H9 (cell line): ENCODE measurements at regions not wholly inside any gene's neighbourhood (a gene's known extent, or its start where the extent isn't known, plus 50 kb on each side); places are given as distances from the start of the nearest gene placed in this dataset.

Experiments used
- DNase-seq: peaks from one replicate; pipeline ENCODE4 v3.0.0-alpha.2; 2017
- H2AFZ ChIP-seq: one replicate; pipeline ENCODE4 v1.6.1; 2013; ENCODE audit warnings: mild to moderate bottlenecking, low read length, control low read depth, moderate library complexity
- H2AK5ac ChIP-seq: 2 replicates; pipeline ENCODE4 v1.6.1; 2013; ENCODE audit warnings: low read length, control low read depth, mixed read lengths; ENCODE audit not compliant: insufficient read length
- H2BK120ac ChIP-seq: one replicate; pipeline ENCODE4 v1.6.1; 2013; ENCODE audit warnings: low read depth, mild to moderate bottlenecking, low read length, control low read depth, inconsistent platforms; ENCODE audit not compliant: poor library complexity, severe bottlenecking
- H2BK12ac ChIP-seq: 2 replicates; pipeline ENCODE4 v1.6.1; 2013; ENCODE audit warnings: low read length, control low read depth, mixed read lengths, low read depth; ENCODE audit not compliant: insufficient read length
- H2BK15ac ChIP-seq: 2 replicates; pipeline ENCODE4 v1.6.1; 2013; ENCODE audit warnings: low read depth, low read length, control low read depth
- H2BK20ac ChIP-seq: one replicate; pipeline ENCODE4 v1.6.1; 2013; ENCODE audit warnings: low read depth, mild to moderate bottlenecking, low read length, control low read depth, inconsistent platforms; ENCODE audit not compliant: poor library complexity, severe bottlenecking
- H2BK5ac ChIP-seq: 2 replicates; pipeline ENCODE4 v1.6.1; 2013; ENCODE audit warnings: low read length, control low read depth, mixed read lengths; ENCODE audit not compliant: insufficient read length
- H3K14ac ChIP-seq: 2 replicates; pipeline ENCODE4 v1.6.1; 2013; ENCODE audit warnings: low read length, control low read depth; ENCODE audit not compliant: insufficient read depth
- H3K18ac ChIP-seq: 2 replicates; pipeline ENCODE4 v1.6.1; 2013; ENCODE audit warnings: low read depth, mild to moderate bottlenecking, mixed read lengths, low read length, control low read depth; ENCODE audit not compliant: insufficient read length
- H3K23ac ChIP-seq: 2 replicates; pipeline ENCODE4 v1.6.1; 2013; ENCODE audit warnings: low read length, control low read depth, mixed read lengths, low read depth; ENCODE audit not compliant: insufficient read length
- H3K23me2 ChIP-seq: 2 replicates; pipeline ENCODE4 v1.6.1; 2013; ENCODE audit warnings: low read depth, mild to moderate bottlenecking, mixed read lengths, low read length, control low read depth; ENCODE audit not compliant: insufficient read length, poor library complexity, severe bottlenecking
- H3K27ac ChIP-seq: 2 replicates; pipeline ENCODE4 v1.5.1; 2013; ENCODE audit warnings: low read length, control low read depth, mixed read lengths, low read depth; ENCODE audit not compliant: insufficient read length
- H3K27me3 ChIP-seq: 2 replicates; pipeline ENCODE4 v1.6.1; 2013; ENCODE audit warnings: low read length, control low read depth, inconsistent platforms; ENCODE audit not compliant: insufficient read depth
- H3K4ac ChIP-seq: 2 replicates; pipeline ENCODE4 v1.6.1; 2013; ENCODE audit warnings: low read depth, mild to moderate bottlenecking, control low read depth, inconsistent platforms, low read length, moderate library complexity
- H3K4me1 ChIP-seq: 2 replicates; pipeline ENCODE4 v1.6.1; 2013; ENCODE audit warnings: low read length, control low read depth, inconsistent platforms; ENCODE audit not compliant: insufficient read depth
- H3K4me2 ChIP-seq: 2 replicates; pipeline ENCODE4 v1.6.1; 2013; ENCODE audit warnings: low read length, control low read depth, mixed read lengths; ENCODE audit not compliant: insufficient read length, insufficient read depth
- H3K56ac ChIP-seq: 2 replicates; pipeline ENCODE4 v1.6.1; 2013; ENCODE audit warnings: low read depth, mild to moderate bottlenecking, mixed read lengths, low read length, control low read depth; ENCODE audit not compliant: insufficient read length
- H3K79me1 ChIP-seq: 2 replicates; pipeline ENCODE4 v1.6.1; 2013; ENCODE audit warnings: low read depth, mild to moderate bottlenecking, moderate library complexity, low read length, control low read depth, inconsistent platforms; ENCODE audit not compliant: insufficient read depth, poor library complexity, severe bottlenecking
- H3K79me2 ChIP-seq: 2 replicates; pipeline ENCODE4 v1.6.1; 2013; ENCODE audit warnings: low read length, control low read depth, inconsistent platforms; ENCODE audit not compliant: insufficient read depth
- H3K9ac ChIP-seq: 2 replicates; pipeline ENCODE4 v1.6.1; 2013; ENCODE audit warnings: low read length, control low read depth, mixed read lengths; ENCODE audit not compliant: insufficient read length; ENCODE audit errors: extremely low read depth
- H3K9me3 ChIP-seq: one replicate; pipeline ENCODE4 v1.6.1; 2013; ENCODE audit warnings: low read depth, low read length, inconsistent platforms; ENCODE audit not compliant: control insufficient read depth
- H3T11ph ChIP-seq: one replicate; pipeline ENCODE4 v1.6.1; 2013; ENCODE audit warnings: mild to moderate bottlenecking, low read length, control low read depth, inconsistent platforms
- H4K20me1 ChIP-seq: one replicate; pipeline ENCODE4 v1.6.1; 2013; ENCODE audit not compliant: control insufficient read depth, insufficient read length, insufficient read depth
- H4K5ac ChIP-seq: 2 replicates; pipeline ENCODE4 v1.6.1; 2013; ENCODE audit warnings: low read depth, mild to moderate bottlenecking, mixed read lengths, low read length, control low read depth; ENCODE audit not compliant: insufficient read length
- H4K8ac ChIP-seq: replicated peaks from 2 replicates; pipeline ENCODE4 v1.6.1; 2013; ENCODE audit warnings: low read length, control low read depth, mixed read lengths, low read depth; ENCODE audit not compliant: insufficient read length
- H4K91ac ChIP-seq: 2 replicates; pipeline ENCODE4 v1.6.1; 2013; ENCODE audit warnings: low read depth, mild to moderate bottlenecking, moderate library complexity, mixed read lengths, low read length, control low read depth; ENCODE audit not compliant: insufficient read length
- H3K27ac Mint-ChIP-seq, 3 experiments: 2 replicates in 2 of 3; 3 replicates in 1 of 3; pipeline ENCODE4 v1.8.0; 2020 to 2021; ENCODE audit warnings: mixed read lengths in 3 of 3, mild to moderate bottlenecking in 1 of 3, moderate library complexity in 1 of 3
- H3K27me3 Mint-ChIP-seq: 2 replicates; pipeline ENCODE4 v1.8.0; 2021; ENCODE audit warnings: low read depth, mild to moderate bottlenecking, moderate library complexity, mixed read lengths
- H3K36me3 Mint-ChIP-seq, 3 experiments: 2 replicates in 2 of 3; 3 replicates in 1 of 3; pipeline ENCODE4 v1.8.0; 2020 to 2021; ENCODE audit warnings: low read depth in 3 of 3, mixed read lengths in 3 of 3; ENCODE audit not compliant: insufficient read depth in 1 of 3
- H3K4me1 Mint-ChIP-seq, 2 experiments: 2 replicates each; pipeline ENCODE4 v1.8.0; 2020; ENCODE audit warnings: mixed read lengths in 2 of 2
- H3K4me3 Mint-ChIP-seq, 2 experiments: 2 replicates in 1 of 2; 3 replicates in 1 of 2; pipeline ENCODE4 v1.8.0; 2020 to 2021; ENCODE audit warnings: mild to moderate bottlenecking in 2 of 2, mixed read lengths in 2 of 2, moderate library complexity in 1 of 2
- H3K9me3 Mint-ChIP-seq, 2 experiments: 2 replicates in 1 of 2; 3 replicates in 1 of 2; pipeline ENCODE4 v1.8.0; 2020; ENCODE audit warnings: mild to moderate bottlenecking in 2 of 2, mixed read lengths in 2 of 2, moderate library complexity in 1 of 2
- CTCF ChIP-seq: fragments of 200-600 bp; sonication (generic); conservative IDR thresholded peaks from 3 replicates; pipeline ENCODE4 v1.8.0; 2021; ENCODE audit warnings: antibody characterized with exemption, mild to moderate bottlenecking
- WGBS: extraction: QIAGEN DNeasy Blood & Tissue Kit; methylation state at CpG from one replicate; pipeline ENCODE4 v1.1.7; 2013; ENCODE audit warnings: missing lambda C conversion rate, low lambda C conversion rate, mixed read lengths; ENCODE audit not compliant: insufficient read length; ENCODE audit errors: extremely low coverage; 5-methylcytosine and 5-hydroxymethylcytosine counted together

DNA sequence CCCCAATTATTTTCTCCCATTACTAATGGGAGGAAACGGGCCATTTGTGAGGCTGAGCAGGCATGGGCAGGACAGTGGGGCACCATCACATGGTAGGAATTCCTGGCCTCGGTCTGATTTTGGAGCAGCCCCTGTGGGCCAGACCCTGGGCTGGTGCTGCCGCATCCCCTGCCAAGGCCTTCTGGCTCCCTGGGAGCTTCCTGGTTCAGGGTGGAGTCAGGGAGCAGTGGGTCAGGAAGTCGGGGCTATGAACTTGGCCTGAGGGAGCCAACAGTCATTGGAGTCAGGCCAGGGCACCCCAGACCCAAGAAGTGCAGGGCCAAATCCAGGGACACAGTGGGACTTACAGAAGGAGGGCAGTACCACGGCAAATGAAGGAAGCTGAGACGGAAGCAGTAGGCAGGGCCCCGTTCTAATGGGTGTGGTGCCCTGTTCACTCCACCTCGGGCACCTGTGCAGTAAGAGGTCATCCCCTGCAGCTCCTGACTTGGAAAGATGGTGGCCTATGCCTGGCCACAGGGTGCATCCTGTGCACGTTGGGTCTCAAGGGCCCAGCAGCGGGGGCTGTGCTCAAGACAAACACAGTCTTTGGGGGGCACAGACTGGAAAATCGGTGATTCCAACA is 328.1 kb downstream of the SMAD2 start:
- Histone ChIP-seq H4K20me1 (no peaks in the 10 kb centered on the region), H3K23me2 (no peaks in the 10 kb centered on the region), H3T11ph (no peak overlapping the region), H3K14ac (no peak overlapping the region), H3K18ac (no peak overlapping the region), H3K79me1 (no peaks in the 10 kb centered on the region), H3K9ac (no peak overlapping the region), H3K27me3 (no peaks in the 10 kb centered on the region), H2BK15ac (no peak overlapping the region), H3K4me2 (no peak overlapping the region), H4K8ac (no peak overlapping the region), H3K4me1 (no peaks in the 10 kb centered on the region; the same call in 1 of the 2 replicates), H4K91ac (no peak overlapping the region), H2AK5ac (no peak overlapping the region), H3K79me2 (no peaks in the 10 kb centered on the region), H3K56ac (no peak overlapping the region), H4K5ac (no peak overlapping the region), H2AFZ (no peak overlapping the region), H3K27ac (no peak overlapping the region), H3K23ac (no peak overlapping the region), H2BK5ac (no peak overlapping the region), H3K9me3 (no peaks in the 10 kb centered on the region), H2BK12ac (no peak overlapping the region), H2BK120ac (no peak overlapping the region), H2BK20ac (no peak overlapping the region), H3K4ac (no peak overlapping the region)
- no peak for TF ChIP-seq CTCF
- peaks cover 0 to 4% (median 2%) of the 10 kb centered on the region in 3 experiments; a peak in 2 of 7 replicates for H3K36me3 Mint-ChIP-seq
- H3K4me3 Mint-ChIP-seq: no peak overlapping the region
- no peak overlapping the region; a peak in 2 of 7 replicates for H3K27ac Mint-ChIP-seq
- no peak for DNase-seq
- no peaks in the 10 kb centered on the region; the same call in 1 of the 2 replicates for H3K27me3 Mint-ChIP-seq
- peaks cover 3 to 18% of the 10 kb centered on the region in 2 experiments for H3K4me1 Mint-ChIP-seq
- no peaks in the 10 kb centered on the region for H3K9me3 Mint-ChIP-seq
- WGBS: no CpG with 5 or more reads among the region's 11 CpGs
